HEK293T (cell line): ENCODE measurements at regions not wholly inside any gene's neighbourhood (a gene's known extent, or its start where the extent isn't known, plus 50 kb on each side); places are given as distances from the start of the nearest gene placed in this dataset.

Source experiments
- CTCF ChIA-PET: fragments of 350-600 bp; formaldehyde crosslinking; extraction: SDS; loops from one replicate; lab custom pipeline; 2021; ENCODE audit warnings: antibody characterized with exemption, inconsistent platforms; lab: Yijun Ruan, JAX
- POLR2A ChIA-PET: fragments of 350-600 bp; formaldehyde crosslinking; extraction: SDS; loops from one replicate; lab custom pipeline; 2020; ENCODE audit warnings: antibody characterized with exemption, inconsistent platforms; lab: Yijun Ruan, JAX
- DNase-seq: peaks from one replicate; pipeline ENCODE4 v3.0.0; 2012; ENCODE audit warnings: mixed read lengths; ENCODE audit errors: extremely low spot score
- ARNT ChIP-seq: fragments of 450-650 bp; IDR thresholded peaks from 2 replicates; pipeline ENCODE4 v1.6.1; 2017; ENCODE audit warnings: mild to moderate bottlenecking
- BHLHE40 ChIP-seq: fragments of 450-650 bp; IDR thresholded peaks from 2 replicates; pipeline ENCODE4 v1.6.1; 2016; ENCODE audit warnings: mild to moderate bottlenecking, moderate library complexity, borderline replicate concordance
- CTBP1 ChIP-seq: fragments of 450-650 bp; IDR thresholded peaks from 2 replicates; pipeline ENCODE4 v1.6.1; 2016; ENCODE audit warnings: borderline replicate concordance
- ELF4 ChIP-seq: fragments of 450-650 bp; IDR thresholded peaks from 2 replicates; pipeline ENCODE4 v1.6.1; 2017; ENCODE audit warnings: antibody characterized with exemption
- FOXA1 ChIP-seq: fragments of 450-650 bp; IDR thresholded peaks from 2 replicates; pipeline ENCODE4 v1.6.1; 2016; ENCODE audit warnings: mild to moderate bottlenecking
- FOXK2 ChIP-seq: fragments of 450-650 bp; IDR thresholded peaks from 2 replicates; pipeline ENCODE4 v1.6.1; 2016; ENCODE audit warnings: mild to moderate bottlenecking
- FOXM1 ChIP-seq: fragments of 450-650 bp; IDR thresholded peaks from 2 replicates; pipeline ENCODE4 v1.6.1; 2017; ENCODE audit warnings: mild to moderate bottlenecking, borderline replicate concordance
- HDGF ChIP-seq: fragments of 450-650 bp; IDR thresholded peaks from 2 replicates; pipeline ENCODE4 v1.6.1; 2017; ENCODE audit warnings: antibody characterized with exemption, borderline replicate concordance
- L3MBTL2 ChIP-seq: fragments of 450-650 bp; conservative IDR thresholded peaks from 2 replicates; pipeline ENCODE4 v1.6.1; 2016; ENCODE audit warnings: mild to moderate bottlenecking
- LEF1 ChIP-seq: fragments of 450-650 bp; IDR thresholded peaks from 2 replicates; pipeline ENCODE4 v1.6.1; 2017; ENCODE audit warnings: mild to moderate bottlenecking, borderline replicate concordance
- NFRKB ChIP-seq: fragments of 450-650 bp; IDR thresholded peaks from 2 replicates; pipeline ENCODE4 v1.6.1; 2016; ENCODE audit warnings: mild to moderate bottlenecking, moderate library complexity
- SP1 ChIP-seq: fragments of 450-650 bp; IDR thresholded peaks from 2 replicates; pipeline ENCODE4 v1.6.1; 2017
- SUZ12 ChIP-seq: fragments of 450-650 bp; IDR thresholded peaks from 2 replicates; pipeline ENCODE4 v1.6.1; 2016; ENCODE audit warnings: mild to moderate bottlenecking
- TARDBP ChIP-seq: fragments of 450-650 bp; IDR thresholded peaks from 2 replicates; pipeline ENCODE4 v1.6.1; 2016
- ZNF384 ChIP-seq: fragments of 450-650 bp; IDR thresholded peaks from 2 replicates; pipeline ENCODE4 v1.6.1; 2016
- TF ChIP-seq, protein P1 (sequence below): fragments of 450-650 bp; IDR thresholded peaks from 2 replicates; pipeline ENCODE4 v1.6.1; 2016

DNA sequence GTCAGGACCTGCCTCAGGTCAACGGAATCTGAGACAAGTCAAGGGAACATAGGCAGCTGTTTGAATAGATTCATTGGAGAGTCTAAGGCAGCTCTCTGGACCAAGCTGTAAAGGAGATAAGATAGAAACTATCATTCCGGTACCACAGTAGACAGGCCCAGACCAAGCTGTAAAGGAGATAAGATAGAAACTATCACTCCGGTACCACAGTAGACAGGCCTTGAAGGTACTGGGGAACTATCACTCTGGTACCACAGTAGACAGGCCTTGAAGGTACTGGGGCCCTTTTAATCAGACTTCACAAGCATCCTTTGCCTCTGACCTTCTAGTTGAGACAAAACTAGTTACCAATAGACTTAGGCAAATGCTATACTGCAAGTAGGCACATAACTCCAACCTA is 346.1 kb downstream of the DCDC2C start:
- no peak for DNase-seq
- TF ChIP-seq TARDBP, result no peak
- TF ChIP-seq, protein P1, sequence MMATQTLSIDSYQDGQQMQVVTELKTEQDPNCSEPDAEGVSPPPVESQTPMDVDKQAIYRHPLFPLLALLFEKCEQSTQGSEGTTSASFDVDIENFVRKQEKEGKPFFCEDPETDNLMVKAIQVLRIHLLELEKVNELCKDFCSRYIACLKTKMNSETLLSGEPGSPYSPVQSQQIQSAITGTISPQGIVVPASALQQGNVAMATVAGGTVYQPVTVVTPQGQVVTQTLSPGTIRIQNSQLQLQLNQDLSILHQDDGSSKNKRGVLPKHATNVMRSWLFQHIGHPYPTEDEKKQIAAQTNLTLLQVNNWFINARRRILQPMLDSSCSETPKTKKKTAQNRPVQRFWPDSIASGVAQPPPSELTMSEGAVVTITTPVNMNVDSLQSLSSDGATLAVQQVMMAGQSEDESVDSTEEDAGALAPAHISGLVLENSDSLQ, result no peak
- TF ChIP-seq ZNF384, result no peak
- no peak for TF ChIP-seq FOXA1
- TF ChIP-seq ELF4, result no peak
- no peak for TF ChIP-seq BHLHE40
- no peak for TF ChIP-seq SUZ12
- TF ChIP-seq ARNT, result no peak
- no peak for TF ChIP-seq NFRKB
- CTCF ChIA-PET, result no interaction called here
- POLR2A ChIA-PET, result no interaction called here

DNA sequence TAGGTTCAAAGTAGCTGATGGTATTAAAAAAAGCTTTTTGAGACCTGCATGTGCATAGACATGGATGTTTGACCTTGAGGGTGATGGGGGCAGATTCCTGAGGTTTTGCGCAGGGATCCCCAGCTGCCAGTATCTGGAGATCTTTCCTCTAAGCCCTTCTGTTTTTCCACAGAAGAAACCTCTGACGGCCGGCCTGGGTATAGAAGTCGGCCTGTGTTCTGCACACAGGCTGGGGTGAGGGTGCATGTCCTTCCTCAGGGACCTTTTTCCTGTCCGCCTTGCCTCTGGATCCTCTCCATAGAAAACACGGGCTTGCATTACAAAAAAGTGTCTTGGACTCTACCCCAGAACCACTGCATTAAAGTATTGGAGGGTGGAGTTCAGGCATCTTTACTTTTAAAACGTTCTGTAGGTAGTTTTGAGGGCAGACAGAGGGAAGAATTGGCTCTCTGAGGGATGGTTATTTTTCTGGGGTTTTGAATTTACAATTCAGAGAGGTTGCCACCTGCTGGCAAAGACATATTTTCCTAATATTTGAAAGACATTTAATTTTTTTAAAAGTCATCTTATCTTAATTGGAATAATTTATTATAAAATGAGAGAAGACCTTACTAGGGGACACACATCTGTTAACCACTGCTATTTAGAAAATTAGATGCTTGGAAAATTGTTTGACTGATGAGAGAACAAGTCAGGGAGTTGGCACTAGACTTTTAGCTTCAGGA is 350.6 kb downstream of the DCDC2C start:
- no peak for DNase-seq
- no peak for TF ChIP-seq ELF4
- TF ChIP-seq ZNF384, result no peak
- TF ChIP-seq HDGF, result no peak
- no peak for TF ChIP-seq TARDBP
- TF ChIP-seq NFRKB, result no peak
- TF ChIP-seq FOXM1, result no peak
- no peak for TF ChIP-seq LEF1
- no peak for TF ChIP-seq FOXK2
- TF ChIP-seq CTBP1, result no peak
- TF ChIP-seq, protein P1, result no peak
- TF ChIP-seq SUZ12, result no peak
- no peak for TF ChIP-seq SP1
- TF ChIP-seq ARNT, result no peak
- no peak for TF ChIP-seq L3MBTL2
- no peak for TF ChIP-seq BHLHE40
- TF ChIP-seq FOXA1, result no peak
- CTCF ChIA-PET, result no interaction called here
- POLR2A ChIA-PET, result no interaction called here

DNA sequence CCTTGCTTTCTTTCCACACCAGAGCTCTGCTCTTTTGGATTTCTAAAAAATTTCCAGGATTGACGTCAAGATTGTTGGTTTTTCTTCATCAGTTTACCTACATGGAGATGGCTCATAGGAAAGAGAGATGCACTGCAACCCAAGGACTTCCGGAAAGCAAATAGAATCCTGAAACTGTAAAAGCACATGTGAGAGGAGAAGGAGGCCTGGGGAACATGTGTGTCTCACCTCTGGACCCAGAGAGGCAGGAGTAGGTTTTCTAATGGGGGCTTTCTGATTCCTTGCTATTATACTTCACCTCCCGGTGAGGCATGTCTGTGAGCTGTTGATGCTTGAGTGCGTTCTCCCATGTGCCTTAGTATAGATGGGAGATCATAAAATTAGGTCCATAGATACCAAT is 362.8 kb downstream of the DCDC2C start:
- CTCF ChIA-PET, result no interaction called here
- DNase-seq, result no peak
- POLR2A ChIA-PET, result no interaction called here
- TF ChIP-seq SP1 (no peak), TARDBP (no peak), NFRKB (no peak), SUZ12 (no peak), ZNF384 (no peak), FOXA1 (no peak), FOXM1 (no peak), FOXK2 (no peak), BHLHE40 (no peak), ARNT (no peak), ELF4 (no peak), LEF1 (no peak), HDGF (no peak), CTBP1 (no peak), L3MBTL2 (no peak)
- TF ChIP-seq, protein P1, result no peak

DNA sequence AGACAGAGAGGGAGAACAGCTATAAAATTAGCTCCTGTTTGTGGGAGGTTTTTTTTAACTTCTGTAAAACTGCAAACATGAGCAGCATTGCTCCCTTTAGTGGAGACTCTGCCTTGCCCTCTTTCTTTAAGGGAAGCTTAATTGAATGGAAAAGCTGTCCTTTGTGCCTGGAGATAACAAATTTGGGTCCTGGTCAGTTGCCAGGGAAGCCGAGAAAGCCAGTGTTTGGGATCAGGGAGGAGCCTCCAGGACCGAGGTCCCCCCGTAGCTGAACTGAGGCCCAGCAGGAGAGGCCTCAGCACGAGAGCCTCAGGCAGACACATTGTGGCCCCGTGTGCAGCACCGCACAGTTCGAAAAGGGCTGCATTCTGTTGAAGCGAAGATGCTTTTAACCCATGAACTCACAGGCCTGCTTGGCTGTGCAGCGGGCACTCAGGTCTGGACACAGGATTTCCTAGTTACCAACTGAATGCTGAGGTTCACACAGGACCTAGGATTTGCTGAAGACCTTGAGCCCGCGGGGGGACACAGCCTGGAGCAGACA is 369.7 kb downstream of the DCDC2C start:
- TF ChIP-seq ELF4, result no peak
- TF ChIP-seq FOXK2, result no peak
- TF ChIP-seq FOXA1, result no peak
- TF ChIP-seq BHLHE40, result no peak
- TF ChIP-seq ZNF384, result no peak
- no peak for TF ChIP-seq NFRKB
- no peak for TF ChIP-seq ARNT
- TF ChIP-seq LEF1, result no peak
- no peak for TF ChIP-seq HDGF
- no peak for TF ChIP-seq L3MBTL2
- ChIA-PET CTCF (interaction anchor here (0.6 kb wide), 1 partner anchor 201 kb away, joined by 3 read pairs; no protein-coding TSS in a partner anchor), POLR2A (no interaction called here)
- DNase-seq, result no peak

DNA sequence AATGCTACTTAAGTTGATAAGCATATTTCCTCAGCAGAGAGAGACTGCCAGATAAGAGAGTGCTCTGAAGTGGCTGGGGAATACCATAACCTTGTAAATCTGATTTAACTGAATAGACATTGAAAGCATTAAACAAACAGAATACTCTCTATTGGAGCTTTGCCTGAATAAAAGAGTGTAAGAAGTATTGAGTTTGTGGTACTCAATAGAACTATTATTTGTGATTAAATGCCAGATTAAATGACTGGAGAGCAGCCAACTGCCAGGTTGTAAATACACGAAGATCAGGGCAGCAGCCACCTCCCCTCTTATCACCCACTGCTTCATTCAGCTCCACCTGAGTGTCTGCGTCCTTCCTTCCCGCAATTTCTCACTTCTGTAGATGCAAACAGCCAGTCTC is 373.6 kb downstream of the DCDC2C start:
- no peak for TF ChIP-seq ARNT
- TF ChIP-seq BHLHE40, result no peak
- TF ChIP-seq, protein P1, result no peak
- no peak for TF ChIP-seq HDGF
- no peak for TF ChIP-seq CTBP1
- TF ChIP-seq ELF4, result no peak
- TF ChIP-seq NFRKB, result no peak
- no peak for TF ChIP-seq FOXM1
- TF ChIP-seq SUZ12, result no peak
- TF ChIP-seq FOXK2, result no peak
- TF ChIP-seq L3MBTL2, result no peak
- no peak for TF ChIP-seq ZNF384
- no peak for TF ChIP-seq LEF1
- no peak for TF ChIP-seq TARDBP
- TF ChIP-seq SP1, result no peak
- no peak for DNase-seq
- CTCF ChIA-PET, result no interaction called here
- POLR2A ChIA-PET, result no interaction called here
